Muscle of arm (tissue), 1 donor: ENCODE measurements at regions not wholly inside any gene's neighbourhood (a gene's known extent, or its start where the extent isn't known, plus 50 kb on each side); places are given as distances from the start of the nearest gene placed in this dataset.
"Not testable (repeated sequence)": the region's sequence is repeated elsewhere in the genome, so short reads cannot be mapped to it uniquely, and the experiment has no call there.

Experiments used
- DNase-seq: peaks from one replicate; pipeline ENCODE4 v3.0.0-alpha.2; 2013

GRCh38 chr10:78342827-78343653 is 309.4 kb downstream of the RPS24 start:
- no peak for DNase-seq

DNA sequence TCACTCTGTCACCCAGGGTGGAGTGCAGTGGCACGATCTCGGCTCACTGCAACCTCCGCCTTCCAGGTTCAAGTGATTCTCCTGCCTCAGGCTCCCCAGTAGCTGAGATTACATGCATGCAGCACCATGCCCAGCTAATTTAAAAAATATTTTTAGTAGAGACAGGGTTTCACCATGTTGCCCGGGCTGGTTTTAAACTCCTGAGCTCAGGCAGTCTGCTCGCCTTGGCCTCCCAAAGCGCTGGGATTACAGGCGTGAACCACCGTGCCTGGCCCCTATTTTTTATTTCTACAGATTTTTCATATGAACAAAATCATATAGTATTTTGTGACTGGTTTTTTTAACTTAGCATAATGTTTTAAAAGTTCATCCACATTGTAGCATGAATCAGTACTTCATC is 310.6 kb downstream of the RPS24 start:
- not testable (repeated sequence) for DNase-seq

- not testable (repeated sequence) for DNase-seq
Observed at GRCh38 chr10:78345515-78345914, 311.9 kb downstream of the RPS24 start.

DNA sequence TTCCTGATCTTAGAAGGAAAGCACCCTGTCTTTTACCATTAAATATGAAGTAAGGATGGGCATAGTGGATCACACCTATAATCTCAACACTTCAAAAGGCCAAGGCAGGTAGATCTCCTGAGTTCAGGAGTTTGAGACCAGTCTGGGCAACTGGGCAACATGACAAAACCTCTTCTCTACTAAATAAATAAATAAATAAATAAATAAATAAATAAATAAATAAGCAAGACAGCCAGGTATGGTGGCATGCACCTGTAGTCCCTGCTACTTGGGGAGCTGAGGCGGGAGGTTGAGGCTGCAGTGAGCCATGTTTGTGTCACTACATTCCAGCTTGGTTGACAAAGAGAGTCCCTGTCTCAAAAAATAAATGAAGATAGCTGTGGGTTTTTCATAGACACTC is 313.1 kb downstream of the RPS24 start:
- DNase-seq = no peak

- no peak for DNase-seq
Observed at GRCh38 chr10:78348411-78349164, 314.9 kb downstream of the RPS24 start.

DNA sequence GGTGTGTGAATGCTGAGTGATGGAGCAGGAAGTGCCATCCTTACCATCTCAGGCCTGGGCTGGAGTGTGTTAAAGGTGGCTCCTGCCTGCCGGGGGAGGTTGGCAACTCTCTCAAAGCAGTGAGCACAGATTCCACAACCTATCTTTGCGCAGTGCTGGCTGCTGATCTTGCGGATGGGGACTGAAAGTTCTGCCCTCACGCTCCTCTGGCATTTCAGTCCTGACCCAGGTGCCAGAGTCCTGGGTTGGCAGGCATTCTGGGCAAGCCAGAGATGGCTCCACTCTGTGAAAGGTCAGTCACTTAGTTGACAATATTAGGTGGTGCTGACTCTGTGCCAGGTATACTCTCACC is 315.5 kb downstream of the RPS24 start:
- DNase-seq = no peak

DNA sequence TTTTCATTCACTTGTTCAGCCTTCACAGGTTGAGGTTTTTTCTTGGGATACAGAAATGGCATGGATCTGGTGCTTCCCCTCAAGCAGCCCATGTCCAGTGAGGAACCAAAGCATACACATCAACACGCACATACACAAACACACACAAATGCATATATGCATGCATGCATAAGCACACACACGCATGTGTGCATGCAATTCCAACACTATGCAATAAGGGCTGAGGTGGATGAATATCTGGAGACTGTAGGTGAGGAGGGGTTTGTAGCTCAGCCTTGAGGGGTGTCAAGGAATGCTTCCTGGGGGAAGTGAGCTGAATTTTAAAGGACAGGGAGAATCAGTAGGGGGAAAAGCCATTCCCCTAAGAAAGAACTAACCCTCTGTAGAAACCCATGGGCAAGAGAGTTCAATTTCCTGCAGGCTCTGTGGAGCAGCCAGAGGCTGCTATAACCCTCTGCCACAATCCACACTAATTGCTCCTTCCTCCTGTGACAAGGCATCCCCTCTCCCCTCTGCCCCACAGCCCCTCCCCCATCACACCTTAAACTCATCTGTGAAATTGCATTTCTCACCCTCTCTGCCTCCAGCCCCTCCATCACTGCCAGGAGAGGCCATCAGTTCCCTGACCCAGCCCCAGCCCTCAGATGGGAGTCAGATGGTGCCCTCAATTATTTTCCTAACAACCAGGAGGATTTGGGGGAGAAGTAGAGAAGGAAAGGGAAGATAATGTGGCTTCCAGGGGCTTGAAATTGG is 316.4 kb downstream of the RPS24 start:
- no peak for DNase-seq

DNA sequence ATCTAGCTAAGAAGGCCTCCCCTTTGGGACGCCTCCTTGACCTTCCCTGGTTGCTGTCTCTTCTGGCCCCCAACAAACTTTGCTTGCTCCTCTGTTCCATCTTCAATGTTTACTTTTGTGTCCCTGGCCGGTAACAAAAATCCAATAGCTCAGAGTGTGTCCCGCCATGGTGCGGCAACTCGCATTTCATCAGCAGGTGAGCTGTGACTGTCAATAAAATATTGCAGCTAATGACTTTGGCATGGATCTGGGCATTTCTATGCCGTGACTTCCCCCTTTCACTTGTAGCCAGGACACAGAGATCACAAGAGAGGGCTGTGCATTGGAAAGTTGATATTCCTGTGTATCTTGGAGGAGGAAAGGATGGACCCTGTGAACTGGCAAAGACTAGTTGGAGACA is 317.6 kb downstream of the RPS24 start:
- DNase-seq = no peak

GRCh38 chr10:78351809-78352208 is 318.1 kb downstream of the RPS24 start:
- peak; percentile 40 for DNase-seq

GRCh38 chr10:78353636-78354035 is 320.0 kb downstream of the RPS24 start:
- DNase-seq = no peak

- DNase-seq = no peak
Observed at GRCh38 chr10:78354101-78354500, 320.4 kb downstream of the RPS24 start.

DNA sequence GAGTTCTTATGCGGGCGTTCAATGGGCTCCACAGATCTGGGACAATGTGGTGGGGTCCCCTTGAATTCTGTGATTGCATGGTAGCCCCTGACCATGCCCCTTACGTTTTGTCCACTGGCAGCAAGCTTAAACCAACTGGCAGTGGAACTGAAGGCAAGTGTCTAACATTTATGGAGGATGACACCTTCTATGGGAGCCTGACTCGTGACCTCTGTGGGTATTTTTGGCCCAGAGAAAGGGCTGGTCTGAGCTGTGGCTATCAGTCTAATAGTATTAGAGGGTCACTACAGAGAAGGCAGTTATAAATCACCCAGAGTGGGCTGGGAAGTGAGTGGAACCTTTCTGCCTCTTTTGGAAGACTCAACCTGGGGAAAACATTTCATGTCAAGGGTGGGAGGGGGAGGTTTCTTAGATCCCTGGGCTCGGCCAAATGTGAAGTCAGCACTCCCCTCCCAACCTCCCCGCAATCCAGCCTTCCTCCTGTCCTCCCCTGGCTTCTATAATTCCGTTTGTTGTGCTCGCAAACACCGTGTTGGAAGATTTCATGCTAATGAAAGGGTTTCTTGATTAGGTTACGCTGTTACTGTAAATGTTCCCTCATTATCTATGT is 322.7 kb downstream of the RPS24 start:
- no peak for DNase-seq

DNA sequence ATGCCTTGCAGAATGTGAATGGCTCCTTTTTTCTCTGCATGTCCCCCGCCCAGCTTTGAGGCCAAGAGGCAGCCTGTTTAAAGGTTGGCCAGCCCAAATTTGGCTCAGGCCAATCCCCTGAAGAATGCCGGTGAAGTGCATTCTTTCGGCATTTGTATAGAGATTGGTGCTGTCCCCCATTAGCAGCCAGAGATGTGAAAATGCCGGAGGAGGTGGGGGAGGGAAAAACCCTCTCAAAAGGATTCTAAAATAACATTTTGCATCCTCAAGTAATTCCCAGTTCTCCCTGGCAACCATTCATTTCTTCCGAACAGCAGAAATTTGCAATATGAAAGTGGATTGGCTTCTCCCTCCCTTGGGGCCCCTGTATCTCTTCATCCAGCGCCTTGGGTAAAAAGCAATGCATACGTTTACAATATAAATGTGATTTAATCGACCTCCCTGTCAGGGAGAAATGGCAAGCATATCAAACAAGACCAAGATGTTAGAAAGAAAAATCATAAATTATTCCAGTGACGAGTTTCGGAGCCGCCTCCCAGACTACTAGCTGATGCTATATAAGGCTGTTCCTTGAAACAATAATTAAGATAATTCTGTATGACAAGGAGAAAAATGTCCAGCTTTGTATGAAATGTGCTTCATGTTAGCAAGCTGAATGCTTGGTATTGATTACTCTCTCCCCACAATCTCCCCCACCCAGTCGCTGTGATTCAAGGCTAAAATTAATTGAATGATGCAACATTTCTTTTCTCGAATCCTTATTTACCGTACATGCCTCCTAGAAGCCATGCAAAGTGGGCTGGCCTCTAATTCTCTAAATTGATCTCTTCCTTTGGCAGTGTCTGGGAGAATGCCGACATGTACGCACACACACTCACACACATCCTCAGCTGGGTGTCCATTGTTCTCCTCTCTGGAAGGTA is 323.7 kb downstream of the RPS24 start:
- DNase-seq = peak; percentile 34

DNA sequence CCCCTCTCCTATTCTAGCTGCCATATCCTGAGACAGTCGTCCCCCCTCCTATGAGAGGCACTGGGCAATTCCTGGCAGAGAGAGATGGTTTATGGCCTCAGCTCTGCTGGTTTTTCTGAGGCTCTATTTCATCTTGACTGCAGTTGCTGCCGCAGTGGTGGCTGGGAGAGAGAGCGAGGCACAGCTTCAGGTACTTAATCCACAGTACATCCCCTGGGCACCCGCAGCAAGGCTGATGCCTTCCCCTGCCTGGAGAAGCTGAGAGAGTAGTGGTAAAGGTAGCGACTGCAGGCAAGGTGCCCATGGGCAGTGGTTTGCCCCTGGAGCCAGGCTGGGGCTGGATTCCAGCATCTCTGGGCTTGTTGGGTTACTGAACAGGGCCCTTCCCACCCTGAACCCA is 324.7 kb downstream of the RPS24 start:
- no peak for DNase-seq

GRCh38 chr10:78358982-78359381 is 325.3 kb downstream of the RPS24 start:
- no peak for DNase-seq

DNA sequence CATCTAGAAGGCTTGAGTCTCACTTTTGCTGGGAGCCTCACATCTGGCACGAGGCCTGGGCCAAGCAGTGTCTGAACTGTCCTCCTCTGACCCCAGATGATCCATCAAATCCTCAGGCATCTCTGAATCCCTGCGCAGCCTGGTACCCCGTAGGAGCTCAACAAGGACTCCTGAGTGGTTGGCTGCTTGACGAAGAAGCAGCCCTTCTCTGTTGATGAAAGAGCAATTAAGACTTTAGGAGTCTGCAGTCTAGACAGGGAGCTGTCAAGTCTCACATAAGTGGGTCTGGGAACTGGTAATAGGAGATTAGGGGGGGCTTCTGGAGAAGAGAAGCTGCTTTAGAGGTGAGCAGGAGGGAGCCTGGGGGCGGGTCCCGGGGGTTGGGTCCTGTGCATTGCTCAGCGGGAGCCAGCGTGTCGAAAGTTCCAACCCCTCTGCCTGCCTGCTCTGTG is 326.0 kb downstream of the RPS24 start:
- DNase-seq = no peak

DNA sequence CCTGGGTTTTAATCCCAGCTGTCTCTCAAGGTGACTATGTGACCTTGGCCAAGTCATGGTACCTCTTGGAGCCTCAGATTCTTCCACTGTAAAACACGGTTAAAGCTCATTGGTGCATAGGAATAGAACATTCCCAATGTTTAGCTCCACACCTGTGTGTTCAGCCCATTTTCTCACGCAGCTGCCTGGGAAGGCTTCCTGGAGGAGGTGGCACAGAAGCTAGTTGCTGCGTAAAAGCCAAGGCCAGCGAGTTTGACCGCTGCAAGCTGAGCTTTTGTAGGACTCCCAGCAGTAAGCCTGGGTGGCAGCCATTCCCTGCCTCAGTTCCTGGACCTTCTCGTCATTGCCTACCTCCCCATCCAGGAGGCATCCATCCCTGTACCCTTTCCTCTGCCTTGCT is 326.6 kb downstream of the RPS24 start:
- no peak for DNase-seq

GRCh38 chr10:78361031-78361430 is 327.4 kb downstream of the RPS24 start:
- no peak for DNase-seq

DNA sequence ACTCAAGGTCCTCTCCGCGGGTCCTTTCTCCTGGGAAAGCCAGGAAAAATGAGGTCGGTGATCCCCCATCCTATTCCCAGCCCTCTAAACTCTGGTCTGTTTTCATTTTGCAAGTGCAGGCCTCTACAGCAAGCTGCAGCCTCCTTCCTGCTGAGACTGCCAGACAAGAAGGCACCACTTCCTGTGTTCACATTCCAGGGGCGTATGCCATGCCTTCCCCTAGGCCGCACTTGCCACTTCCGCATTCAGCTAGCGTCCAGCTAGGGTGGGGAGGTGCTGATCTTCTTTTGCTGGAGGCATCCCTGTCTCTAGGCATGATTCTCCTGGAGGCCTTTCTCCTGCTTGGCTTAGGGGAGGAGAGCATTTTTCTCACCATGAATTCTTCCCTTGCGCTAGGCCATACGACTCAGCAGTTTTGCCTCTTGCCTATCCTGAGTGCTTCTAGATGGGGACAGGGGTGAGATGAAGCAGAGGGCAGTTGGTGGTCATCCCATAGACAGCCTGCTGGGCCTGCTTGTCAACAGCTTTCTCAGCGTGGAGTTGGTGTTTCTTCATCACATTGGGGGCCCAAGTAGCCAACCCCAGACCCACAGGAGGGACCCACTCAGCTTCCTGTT is 328.9 kb downstream of the RPS24 start:
- no peak for DNase-seq

DNA sequence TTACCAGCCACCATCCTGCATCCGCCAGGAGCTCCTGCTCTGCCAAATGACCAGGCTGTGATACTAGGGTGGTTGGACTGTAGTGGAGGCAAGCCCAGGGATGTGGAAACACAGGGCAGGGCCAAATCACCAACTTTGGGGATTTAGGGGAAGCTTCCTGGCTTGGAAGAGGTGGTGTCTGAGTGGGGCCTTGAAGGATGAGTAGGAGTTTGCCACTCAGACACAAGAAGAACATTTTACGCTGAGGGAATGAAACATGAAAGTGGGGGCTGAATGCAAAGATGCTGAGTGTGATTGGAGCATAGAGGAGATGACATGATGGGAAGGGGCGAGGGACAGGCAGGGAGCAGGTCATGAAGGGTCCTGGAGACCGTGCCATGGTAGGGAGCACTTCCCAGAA is 329.5 kb downstream of the RPS24 start:
- no peak for DNase-seq

- DNase-seq = no peak
Observed at GRCh38 chr10:78365694-78366093, 332.0 kb downstream of the RPS24 start.
